ENCODE measurements at regions not wholly inside any gene's neighbourhood (a gene's known extent, or its start where the extent isn't known, plus 50 kb on each side); places are given as distances from the start of the nearest gene placed in this dataset.

DNA sequence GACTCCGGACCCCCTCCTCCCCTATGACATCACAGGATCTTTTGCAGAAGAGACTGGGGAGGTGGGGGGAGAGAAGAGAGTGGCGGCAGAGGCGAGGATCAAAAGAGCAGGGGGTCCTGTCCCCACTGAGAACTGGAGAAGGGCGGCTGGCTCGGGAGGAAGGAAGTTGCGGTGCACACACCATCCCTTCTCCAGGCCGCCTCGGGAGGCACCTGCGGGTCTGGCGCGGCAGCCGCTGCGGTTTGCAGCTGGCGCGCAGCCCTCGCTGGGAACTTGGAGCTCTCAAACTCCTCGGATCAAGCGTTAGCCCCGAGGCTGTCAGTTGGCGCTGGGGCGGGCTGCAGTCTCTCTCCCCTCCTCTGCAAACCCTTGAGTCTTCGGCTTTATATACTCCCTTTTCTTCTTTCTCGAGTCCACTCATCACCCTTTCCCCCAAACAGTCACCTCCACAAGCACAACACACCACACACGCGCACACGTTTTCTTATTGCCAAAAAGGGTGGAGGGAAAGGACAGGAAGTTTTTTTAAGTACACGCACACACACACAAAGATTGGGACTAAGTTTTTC lies 180.7 kb downstream of the TBXT start:
- no peak for DNase-seq (ENCODE audit: low read depth, low spot score)

DNA sequence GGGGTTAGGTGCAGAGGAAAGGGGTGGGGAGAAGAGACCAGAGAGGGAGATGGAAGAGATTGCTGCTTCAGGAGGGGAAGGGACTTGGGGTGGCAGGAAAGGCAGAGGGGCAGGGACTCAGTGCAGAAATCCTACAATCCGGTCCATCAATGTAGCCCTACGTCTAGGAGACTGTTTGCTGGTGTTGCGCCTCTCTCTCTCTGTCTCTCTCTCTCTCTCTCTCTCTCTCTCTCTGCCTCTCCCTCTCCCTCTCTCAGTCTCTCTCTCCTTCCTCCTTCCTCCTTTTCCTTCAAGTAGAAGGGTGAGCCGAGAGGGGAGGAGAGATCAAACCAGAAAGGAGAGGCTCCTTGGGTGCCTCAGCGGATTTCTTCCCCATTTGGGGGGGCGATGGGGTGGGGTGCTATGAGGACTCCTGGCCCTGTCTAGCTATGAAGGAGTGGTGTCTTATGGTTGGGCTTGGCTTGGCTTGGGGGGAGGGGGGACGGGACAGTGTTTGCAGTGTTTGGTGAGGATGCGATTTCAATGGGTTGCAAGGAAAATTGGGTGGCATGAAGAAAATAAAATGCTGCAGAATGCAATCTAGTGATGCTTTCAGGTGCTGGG lies 181.2 kb downstream of the TBXT start:
- no peak for DNase-seq (ENCODE audit: low read depth, low spot score)

DNA sequence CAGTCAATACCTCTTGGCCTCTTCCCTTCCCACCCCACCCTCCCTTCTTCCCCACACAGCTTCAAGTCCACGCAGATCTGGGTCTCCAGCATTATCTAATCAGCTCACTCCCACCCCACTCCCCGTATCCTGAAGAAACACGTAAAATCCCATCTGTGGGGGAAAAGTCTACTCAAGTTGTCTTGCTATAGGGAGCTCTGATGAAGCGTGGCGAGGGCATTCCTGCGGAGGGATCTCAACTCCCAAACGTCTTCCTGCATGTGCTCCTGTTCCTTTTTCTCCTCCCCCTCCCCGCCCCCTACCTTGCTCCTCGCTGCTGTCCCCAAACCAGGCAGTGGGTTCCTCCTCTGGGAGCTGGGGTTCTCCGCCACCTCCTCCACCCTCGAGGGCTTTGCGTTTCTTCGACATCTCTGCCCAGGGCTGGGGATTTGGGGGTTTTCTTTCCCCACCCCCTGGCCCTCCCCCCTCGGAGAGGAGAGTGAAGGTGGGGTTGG lies 181.8 kb downstream of the TBXT start:
- DNase-seq (ENCODE audit: low read depth, low spot score) = no peak

- no peak for DNase-seq (ENCODE audit: low read depth, low spot score)
These were observed 182.3 kb downstream of the TBXT start for GRCh38 chr6:165985281-165985805.

DNA sequence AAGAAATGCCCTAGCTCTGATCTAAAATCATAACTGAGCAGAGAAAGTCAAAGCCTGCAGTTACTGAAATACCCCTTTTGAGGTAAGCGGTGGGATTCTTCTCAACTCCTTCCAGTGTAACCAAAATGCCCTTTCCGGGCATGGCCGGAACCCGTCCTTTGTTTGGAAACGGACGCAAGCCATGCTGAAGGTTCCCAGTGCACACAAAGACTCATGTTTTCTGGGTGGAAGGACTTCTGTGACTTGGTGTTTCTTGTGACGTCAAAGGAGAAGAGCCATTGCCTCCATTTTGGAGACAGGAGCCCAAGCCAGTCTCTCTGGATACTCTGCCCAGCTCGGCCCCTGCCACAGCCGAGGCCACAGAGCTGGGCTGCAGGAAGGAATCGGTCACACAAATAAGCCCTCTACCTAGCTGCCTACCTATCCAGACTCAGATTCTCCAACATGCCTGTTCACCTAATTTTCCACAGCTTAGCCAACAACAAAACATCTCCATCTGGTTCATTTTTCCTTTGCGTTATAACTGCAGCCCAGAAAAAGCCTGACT lies 182.8 kb downstream of the TBXT start:
- no peak for DNase-seq (ENCODE audit: low read depth, low spot score)

DNA sequence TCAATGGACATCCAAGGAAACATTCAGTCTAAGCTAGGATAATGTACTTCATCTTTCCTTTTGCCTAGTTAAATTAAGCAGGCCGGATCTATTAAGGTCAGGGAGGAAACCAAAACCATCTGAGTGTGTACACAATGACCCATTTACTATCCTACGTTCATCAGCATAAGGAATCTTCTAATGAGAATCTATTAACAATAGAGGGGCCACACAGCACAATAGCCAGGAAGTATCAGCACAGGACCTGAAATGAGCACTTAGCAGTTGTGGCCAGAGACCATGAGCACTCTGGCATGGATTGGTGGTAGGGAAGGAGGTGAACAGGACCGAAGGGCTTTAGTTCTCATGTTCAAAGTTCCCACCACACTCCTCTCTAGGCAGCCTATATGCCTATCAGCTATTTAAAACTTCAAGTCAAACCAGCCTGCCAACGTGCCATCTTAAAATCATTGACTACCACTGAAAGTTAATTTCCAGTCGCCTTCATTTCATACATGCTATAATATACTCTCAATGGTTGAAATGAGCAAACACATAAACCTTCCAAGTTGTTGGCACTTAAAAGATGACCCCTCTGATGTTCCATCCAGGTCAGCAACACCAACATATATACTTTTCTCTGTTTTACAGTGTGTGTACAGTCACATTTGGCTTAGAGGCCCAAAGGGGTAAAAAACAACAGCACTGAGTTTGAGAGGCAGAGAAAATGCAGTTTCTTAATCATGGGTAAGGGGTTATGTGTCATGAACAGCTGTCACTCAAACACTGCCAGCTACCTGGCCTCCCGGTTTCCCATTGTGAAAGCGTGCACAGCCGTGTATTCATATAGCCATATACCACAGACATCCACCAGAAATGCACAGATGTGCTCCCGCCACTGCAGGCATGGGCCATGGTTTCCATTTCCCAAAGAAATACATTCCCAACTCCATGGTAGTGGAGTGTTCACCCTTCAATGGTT lies 184.3 kb downstream of the TBXT start:
- no peak for DNase-seq (ENCODE audit: low read depth, low spot score)

DNA sequence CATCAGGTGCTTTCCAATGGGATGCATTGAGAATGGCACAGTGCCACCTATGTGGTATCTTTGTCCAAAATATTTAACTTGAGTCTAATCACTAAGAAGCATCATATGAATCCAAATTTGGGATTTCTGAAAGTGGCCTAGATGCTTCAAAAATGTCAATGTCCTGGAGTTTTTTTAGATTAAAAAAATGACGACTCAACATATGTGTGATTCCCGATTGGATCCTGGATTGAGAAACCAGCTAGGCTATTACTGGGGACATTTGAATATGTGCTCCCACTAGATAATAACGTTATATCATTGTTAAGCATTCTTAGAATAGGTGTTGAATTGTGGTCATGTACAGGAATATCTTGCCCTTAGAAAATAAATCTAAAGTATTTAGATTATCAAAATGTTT lies 189.2 kb downstream of the TBXT start:
- no peak for DNase-seq (ENCODE audit: low read depth, low spot score)

- DNase-seq (ENCODE audit: low read depth, low spot score) = no peak
These were observed 191.0 kb downstream of the TBXT start for GRCh38 chr6:165976684-165977083.

DNA sequence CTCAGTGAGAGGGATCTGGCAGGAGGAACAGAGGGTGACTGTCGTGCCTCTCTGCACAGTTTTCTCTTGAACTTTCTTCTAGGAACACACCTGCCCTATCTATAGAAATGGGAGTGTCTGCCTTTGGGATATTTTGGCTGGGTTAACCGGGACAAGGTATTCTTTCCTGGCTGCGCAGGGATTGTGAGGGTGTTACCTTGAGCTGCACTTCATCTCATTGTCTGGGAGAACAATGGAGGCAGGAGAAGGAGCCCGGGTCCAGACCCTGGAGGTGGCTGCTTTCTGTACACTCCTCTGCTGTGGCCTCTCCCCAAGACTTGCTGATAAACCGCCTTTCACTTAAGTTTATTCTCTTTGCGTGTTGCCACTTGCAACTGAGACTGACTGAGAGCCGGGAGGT lies 192.8 kb downstream of the TBXT start:
- DNase-seq (ENCODE audit: low read depth, low spot score) = no peak

GRCh38 chr6:165973473-165973872 lies 194.2 kb downstream of the TBXT start:
- DNase-seq (ENCODE audit: low read depth, low spot score) = no peak

GRCh38 chr6:165972139-165972802 lies 195.4 kb downstream of the TBXT start:
- no peak for DNase-seq (ENCODE audit: low read depth, low spot score)

GRCh38 chr6:165971202-165971601 lies 196.4 kb downstream of the TBXT start:
- no peak for DNase-seq (ENCODE audit: low read depth, low spot score)

GRCh38 chr6:165970001-165970400 lies 197.7 kb downstream of the TBXT start:
- no peak for DNase-seq (ENCODE audit: low read depth, low spot score)

DNA sequence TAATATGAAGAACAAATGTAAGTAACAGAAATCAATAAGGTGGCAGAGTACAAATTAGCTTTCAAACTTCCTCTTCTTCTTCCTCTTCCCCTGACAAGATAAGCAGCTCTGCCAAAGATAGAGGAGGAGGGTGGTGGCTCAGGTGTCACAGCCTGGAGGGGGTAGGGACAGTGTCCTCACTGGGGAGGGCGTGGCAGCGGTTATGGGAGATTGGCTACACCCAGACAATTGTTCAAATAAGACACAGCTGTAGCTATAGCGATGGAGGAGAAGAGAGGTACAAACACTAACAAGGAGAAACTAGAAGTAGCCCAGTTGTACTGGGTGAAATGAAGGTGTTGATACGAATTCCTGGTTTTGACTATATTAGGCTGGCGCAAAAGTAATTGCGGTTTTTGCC lies 198.5 kb downstream of the TBXT start:
- no peak for DNase-seq (ENCODE audit: low read depth, low spot score)

DNA sequence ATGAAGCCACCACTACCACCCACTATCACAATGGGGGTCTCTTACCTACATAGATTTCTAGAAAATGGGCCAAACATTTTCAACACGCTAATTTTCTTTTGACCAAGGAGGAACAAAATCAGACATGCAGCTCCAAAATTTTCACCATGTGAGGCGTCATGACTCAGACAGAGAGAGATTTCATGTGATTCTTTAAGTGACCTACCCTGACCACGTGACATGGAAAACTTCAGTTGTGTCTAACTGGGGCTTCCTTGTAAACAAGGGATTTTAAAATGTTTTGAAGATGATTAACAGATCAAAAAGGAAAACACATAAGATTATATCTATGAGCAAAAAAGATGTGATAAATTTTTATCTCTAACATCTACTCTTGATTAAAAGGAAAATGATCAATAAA lies 199.2 kb downstream of the TBXT start:
- DNase-seq (ENCODE audit: low read depth, low spot score) = no peak

- DNase-seq (ENCODE audit: low read depth, low spot score) = no peak
These were observed 199.7 kb downstream of the TBXT start for GRCh38 chr6:165967810-165968407.

GRCh38 chr6:165963750-165964149 lies 203.9 kb downstream of the TBXT start:
- DNase-seq (ENCODE audit: low read depth, low spot score) = no peak

DNA sequence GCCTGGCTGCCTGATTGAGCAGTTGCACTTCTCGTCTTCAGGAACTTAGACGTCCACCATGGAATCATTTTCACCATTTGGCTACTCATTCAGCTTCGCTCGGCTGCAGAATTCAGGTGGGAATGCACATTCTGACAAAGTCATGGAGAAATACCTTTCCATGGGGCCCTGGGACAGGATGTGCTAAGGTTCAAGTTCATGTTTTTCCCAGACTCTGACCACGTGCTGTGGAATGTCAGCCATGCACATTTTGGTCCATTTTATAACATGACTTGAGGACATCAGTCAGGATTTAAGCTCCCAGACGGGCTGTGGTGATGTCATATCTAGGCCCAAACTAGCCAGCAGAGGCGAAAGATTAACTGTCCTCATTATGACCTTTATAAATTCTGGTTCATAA lies 205.3 kb downstream of the TBXT start:
- no peak for DNase-seq (ENCODE audit: low read depth, low spot score)

DNA sequence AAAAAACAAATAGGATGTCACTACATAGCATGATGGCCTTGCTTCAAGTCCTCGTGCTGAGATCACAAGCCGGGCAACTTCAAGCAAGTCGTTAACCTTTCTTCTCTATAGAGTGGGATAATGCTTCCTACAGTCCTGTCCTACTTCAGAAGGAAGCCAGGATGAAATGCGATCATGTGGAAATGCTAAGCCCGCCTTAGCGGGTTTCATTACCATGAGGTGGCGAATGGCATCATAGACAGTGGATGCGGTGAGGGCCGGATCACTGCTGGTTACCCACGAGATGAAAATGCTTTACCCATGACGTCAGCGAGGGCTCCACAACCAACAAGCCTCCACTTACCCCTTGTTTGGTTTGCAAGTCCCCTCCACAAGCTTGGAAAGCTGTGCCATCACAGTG lies 206.4 kb downstream of the TBXT start:
- no peak for DNase-seq (ENCODE audit: low read depth, low spot score)

GRCh38 chr6:165960695-165961094 lies 207.0 kb downstream of the TBXT start:
- DNase-seq (ENCODE audit: low read depth, low spot score) = no peak

- DNase-seq (ENCODE audit: low read depth, low spot score) = no peak
These were observed 208.0 kb downstream of the TBXT start for GRCh38 chr6:165959627-165960026.

All from iPS DF 19.7 (cell line).